Upper lobe of left lung (tissue), 6 donors: ENCODE measurements at regions not wholly inside any gene's neighbourhood (a gene's known extent, or its start where the extent isn't known, plus 50 kb on each side); places are given as distances from the start of the nearest gene placed in this dataset.

Experiments used
- ATAC-seq, 2 donors: fragments of 200-7000 bp; cut with Tn5 transposase; one replicate each; pipeline ENCODE4 v1.9.1; 2022; ENCODE audit warnings: mild to moderate bottlenecking in 2 of 2, moderate library complexity in 2 of 2; ENCODE audit not compliant: low FRiP score in 2 of 2
- DNase-seq, 2 donors: peaks; one replicate each; pipeline ENCODE4 v3.0.0-alpha.2; 2019 to 2020
- H3K27ac ChIP-seq, 4 donors: fragments of 200-600 bp; sonication (generic); one replicate each; pipeline ENCODE4 v1.5.1; 2016 to 2019
- H3K27me3 ChIP-seq, 4 donors: fragments of 200-600 bp; sonication (generic); one replicate each; pipeline ENCODE4 v1.5.1; 2017 to 2019
- H3K36me3 ChIP-seq, 4 donors: fragments of 200-600 bp; sonication (generic); one replicate each; pipeline ENCODE4 v1.5.1; 2016 to 2019
- H3K4me1 ChIP-seq, 4 donors: fragments of 200-600 bp; sonication (generic); one replicate each; pipeline ENCODE4 v1.5.1; 2018 to 2019
- H3K4me3 ChIP-seq, 4 donors: fragments of 200-600 bp; sonication (generic); one replicate each; pipeline ENCODE4 v1.5.1; 2017 to 2019; ENCODE audit warnings: mild to moderate bottlenecking in 2 of 4, moderate library complexity in 1 of 4
- H3K9me3 ChIP-seq, 4 donors: fragments of 200-600 bp; sonication (generic); one replicate each; pipeline ENCODE4 v1.5.1; 2018 to 2019
- CTCF ChIP-seq, 6 experiments: fragments of 450-650 bp in 4 of 6; fragments of 200-600 bp in 2 of 6; sonication (generic) in 2 of 6; IDR thresholded peaks; one replicate each; pipeline ENCODE4 v1.5.1; 2016 to 2019; ENCODE audit warnings: antibody characterized with exemption in 6 of 6
- EP300 ChIP-seq, 4 donors: sonication (generic); formaldehyde crosslinking; IDR thresholded peaks; one replicate each; pipeline ENCODE4 v1.5.1; 2017; ENCODE audit warnings: antibody characterized with exemption in 4 of 4, control low read depth in 2 of 4
- POLR2A ChIP-seq, 4 donors: fragments of 450-650 bp; IDR thresholded peaks; one replicate each; pipeline ENCODE4 v1.5.1; 2016 to 2017; ENCODE audit warnings: antibody characterized with exemption in 4 of 4, mild to moderate bottlenecking in 2 of 4
- POLR2AphosphoS5 ChIP-seq, 2 donors: sonication (generic); formaldehyde crosslinking; IDR thresholded peaks; one replicate each; pipeline ENCODE4 v1.5.1; 2017; ENCODE audit warnings: antibody characterized with exemption in 2 of 2
- WGBS, 2 donors: methylation state at CpG; one replicate each; pipeline ENCODE4 v1.1.5; 2017 to 2018; 5-methylcytosine and 5-hydroxymethylcytosine counted together
- donor health status: DM: no; HTN: no; CAD: no; lungs with moderate emphysema.
- donor health status: DM: no; HTN: yes; CAD: no; lungs with severe emphysema.

GRCh38 chr15:77709135-77709886, 76.6 kb upstream of the LINGO1 start:
- ATAC-seq (no peak), DNase-seq (no peak)
- Histone ChIP-seq H3K4me3 (no peak overlapping the region), H3K4me1 (no peaks in the 10 kb centered on the region), H3K27me3 (no peaks in the 10 kb centered on the region), H3K27ac (no peak overlapping the region), H3K9me3 (no peaks in the 10 kb centered on the region), H3K36me3 (no peaks in the 10 kb centered on the region)
- TF ChIP-seq CTCF (IDR thresholded peaks at IDR 0.05): no peak
- no peak for TF ChIP-seq POLR2A (IDR thresholded peaks at IDR 0.05)
- 79 to 83% methylated on average over 8 to 10 of the region's 10 CpGs for WGBS, 2 donors

DNA sequence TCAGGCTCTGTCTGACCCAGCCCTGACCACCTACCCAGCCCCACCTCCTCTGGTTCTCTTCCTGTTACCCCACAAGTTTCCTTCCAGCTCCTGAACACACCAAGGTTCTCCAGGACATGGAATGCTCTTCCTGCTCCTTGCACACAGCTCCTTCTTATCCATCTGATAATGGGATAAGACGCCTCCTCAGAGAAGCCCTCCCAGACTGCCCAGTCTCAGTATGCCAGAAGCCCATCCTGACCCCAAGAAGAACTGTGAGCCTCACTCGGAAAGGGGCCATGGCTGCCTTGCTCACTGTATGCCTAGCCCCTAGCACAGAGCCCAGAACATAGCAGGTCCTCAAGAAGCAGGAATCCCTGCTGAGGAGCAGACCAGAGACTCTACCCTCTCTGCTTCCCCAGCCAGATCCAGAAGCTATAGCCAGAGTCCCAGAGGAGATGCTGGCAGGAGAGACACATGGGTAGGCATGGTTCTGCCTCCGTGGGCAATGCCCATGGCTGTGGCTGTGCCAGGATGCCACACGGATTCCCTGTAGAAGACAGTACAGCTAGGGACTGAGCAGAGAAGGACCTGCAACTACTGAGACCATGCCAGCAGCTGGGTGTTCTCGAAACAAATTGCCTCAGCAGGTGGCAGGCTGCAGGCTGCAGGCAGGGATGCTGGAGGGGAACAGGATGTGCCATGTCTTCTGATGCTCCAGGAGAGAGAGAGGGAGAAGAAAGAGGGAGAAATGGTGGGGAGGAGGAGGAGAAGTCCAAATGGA, 74.0 kb upstream of the LINGO1 start:
- Histone ChIP-seq H3K9me3 (no peaks in the 10 kb centered on the region), H3K27me3 (no peaks in the 10 kb centered on the region), H3K27ac (no peak overlapping the region), H3K4me1 (no peaks in the 10 kb centered on the region), H3K36me3 (no peaks in the 10 kb centered on the region), H3K4me3 (no peak overlapping the region)
- WGBS, 2 donors: 58 to 60% methylated on average over 5 of the region's 5 CpGs
- no peak for ATAC-seq
- DNase-seq: no peak
- TF ChIP-seq EP300 (IDR thresholded peaks at IDR 0.05): no peak
- TF ChIP-seq POLR2A (IDR thresholded peaks at IDR 0.05): no peak

DNA sequence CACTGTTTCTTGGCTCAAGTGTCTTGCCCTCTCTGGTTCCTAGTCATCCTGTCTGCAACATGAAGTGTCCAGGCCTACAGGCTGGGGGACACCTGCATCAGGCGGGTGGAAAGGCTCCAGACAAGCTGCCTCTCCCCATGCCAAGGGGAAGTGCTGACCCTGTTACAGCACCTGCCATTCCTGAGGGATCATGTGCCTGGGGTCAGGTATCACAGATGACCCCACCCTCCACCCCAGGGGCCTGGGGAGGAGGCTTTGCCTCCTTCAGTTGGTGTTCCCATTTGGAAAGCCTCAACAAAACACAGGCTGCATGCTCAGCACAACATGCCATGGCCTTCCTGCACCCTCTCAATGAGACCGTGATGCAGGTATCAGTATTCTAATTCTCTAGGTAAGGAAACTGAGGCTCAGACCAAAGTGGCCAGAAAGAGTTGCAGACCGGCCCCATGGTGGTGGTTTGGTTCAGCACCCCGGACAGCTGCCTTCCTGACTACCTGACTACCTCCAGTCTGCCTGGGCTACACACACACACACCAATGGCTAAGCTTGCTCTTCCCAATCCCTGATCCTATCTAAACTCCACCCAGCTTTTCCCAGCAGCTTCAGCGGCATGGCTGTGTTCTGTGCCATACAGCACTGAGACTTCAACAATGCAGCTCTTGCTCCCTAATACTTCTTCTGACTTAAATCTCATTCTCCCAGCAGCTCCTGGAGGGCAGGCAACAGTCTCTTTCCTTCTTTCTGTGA, 69.7 kb upstream of the LINGO1 start:
- WGBS, 2 donors: 10 to 23% methylated on average over 2 to 5 of the region's 5 CpGs
- TF ChIP-seq EP300 (IDR thresholded peaks at IDR 0.05): no peak
- no peak for TF ChIP-seq POLR2A (IDR thresholded peaks at IDR 0.05)
- TF ChIP-seq POLR2AphosphoS5 (IDR thresholded peaks at IDR 0.05): no peak
- no peak for TF ChIP-seq CTCF (IDR thresholded peaks at IDR 0.05)
- Histone ChIP-seq H3K4me1 (no peaks in the 10 kb centered on the region), H3K36me3 (no peaks in the 10 kb centered on the region), H3K27ac (no peak overlapping the region), H3K27me3 (no peaks in the 10 kb centered on the region), H3K9me3 (no peaks in the 10 kb centered on the region), H3K4me3 (no peak overlapping the region)
- ATAC-seq (no peak), DNase-seq (no peak)

DNA sequence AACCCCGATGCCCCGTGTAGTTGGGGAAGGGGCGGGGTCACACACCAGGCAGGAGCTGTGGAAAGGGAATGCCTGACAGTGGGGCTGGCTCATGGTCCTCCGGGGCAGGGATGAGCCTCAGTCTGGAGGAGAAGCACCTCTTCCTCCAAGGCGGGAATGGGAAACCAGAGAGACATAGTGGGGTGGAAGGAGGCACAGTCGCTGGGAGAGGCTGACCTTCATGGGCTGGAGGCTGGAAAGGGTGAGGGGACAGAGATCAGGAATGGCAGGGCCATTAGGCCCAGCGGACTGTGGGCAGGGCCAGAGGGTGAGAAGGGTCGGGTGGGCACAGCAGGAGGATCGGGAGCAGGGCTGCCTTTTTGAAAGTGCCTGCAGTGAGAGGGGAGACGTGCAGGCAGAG, 65.8 kb upstream of the LINGO1 start:
- H3K9me3 ChIP-seq: no peaks in the 10 kb centered on the region
- H3K4me1 ChIP-seq: no peaks in the 10 kb centered on the region
- H3K4me3 ChIP-seq: no peak overlapping the region
- no peaks in the 10 kb centered on the region for H3K36me3 ChIP-seq
- H3K27ac ChIP-seq: no peak overlapping the region
- ATAC-seq (no peak), DNase-seq (no peak)
- no peak for TF ChIP-seq POLR2A (IDR thresholded peaks at IDR 0.05)
- no peak for TF ChIP-seq POLR2AphosphoS5 (IDR thresholded peaks at IDR 0.05)
- TF ChIP-seq CTCF (IDR thresholded peaks at IDR 0.05): no peak
- TF ChIP-seq EP300 (IDR thresholded peaks at IDR 0.05): no peak
- H3K27me3 ChIP-seq: peaks cover 0 to 6% (median 0%) of the 10 kb centered on the region in 4 donors
- WGBS, 2 donors: 57 to 60% methylated on average over 10 of the region's 10 CpGs

- WGBS, 2 donors: 52 to 55% methylated on average over 7 of the region's 7 CpGs
- no peak overlapping the region for H3K27ac ChIP-seq
- no peak overlapping the region for H3K4me3 ChIP-seq
- ATAC-seq (no peak), DNase-seq (no peak)
- TF ChIP-seq POLR2A (IDR thresholded peaks at IDR 0.05) (no peak), CTCF (IDR thresholded peaks at IDR 0.05) (no peak), EP300 (IDR thresholded peaks at IDR 0.05) (no peak), POLR2AphosphoS5 (IDR thresholded peaks at IDR 0.05) (no peak)
- H3K9me3 ChIP-seq: no peaks in the 10 kb centered on the region
- H3K27me3 ChIP-seq: peaks cover 0 to 6% (median 0%) of the 10 kb centered on the region in 4 donors
- H3K36me3 ChIP-seq: no peaks in the 10 kb centered on the region
- no peaks in the 10 kb centered on the region for H3K4me1 ChIP-seq
Measured at GRCh38 chr15:77697893-77698292, 65.2 kb upstream of the LINGO1 start.
